ENCODE measurements at regions not wholly inside any gene's neighbourhood (a gene's known extent, or its start where the extent isn't known, plus 50 kb on each side); places are given as distances from the start of the nearest gene placed in this dataset.

DNA sequence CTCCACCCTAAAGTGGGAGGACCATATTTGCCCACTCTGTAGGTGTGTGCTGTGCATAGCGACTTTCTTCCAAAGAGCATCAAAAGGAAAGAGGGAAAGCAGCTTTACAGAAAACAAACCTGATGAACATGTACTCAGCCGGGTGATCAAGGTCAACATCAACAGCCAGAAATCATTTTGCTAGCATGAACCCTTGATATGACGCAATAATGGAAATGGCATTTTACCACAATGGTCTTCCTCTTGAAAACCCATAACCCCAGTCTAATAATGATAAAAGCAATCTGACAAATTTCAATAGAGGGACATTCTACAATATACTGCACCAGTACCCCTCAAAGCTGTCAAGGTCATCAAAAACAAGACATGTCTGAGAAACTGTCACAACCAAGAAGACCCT lies 350.2 kb downstream of the FBXO15 start:
- no peak for DNase-seq (ENCODE audit: extremely low read depth in 1 of 2, low read depth in 1 of 2)

DNA sequence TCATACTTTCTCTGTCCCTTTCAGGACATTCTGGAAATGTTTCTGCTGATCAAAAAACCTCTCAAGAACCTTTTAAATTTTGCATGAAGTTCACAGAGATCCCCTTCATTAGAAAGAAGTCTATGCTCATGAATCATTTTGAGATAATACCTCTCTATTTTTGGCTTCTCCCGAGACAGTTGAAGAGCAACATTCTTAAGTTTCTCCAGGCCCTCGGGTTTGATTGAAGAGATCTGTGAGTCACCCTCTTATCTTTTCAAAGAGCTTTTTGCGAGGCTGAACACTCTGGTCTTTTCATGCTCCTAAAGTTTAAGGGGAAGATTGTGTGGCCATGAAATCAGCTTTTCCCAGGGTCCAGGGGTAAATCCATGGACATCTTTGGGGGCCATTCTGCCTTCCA lies 354.2 kb downstream of the FBXO15 start:
- DNase-seq (ENCODE audit: extremely low read depth in 1 of 2, low read depth in 1 of 2): no peak

DNA sequence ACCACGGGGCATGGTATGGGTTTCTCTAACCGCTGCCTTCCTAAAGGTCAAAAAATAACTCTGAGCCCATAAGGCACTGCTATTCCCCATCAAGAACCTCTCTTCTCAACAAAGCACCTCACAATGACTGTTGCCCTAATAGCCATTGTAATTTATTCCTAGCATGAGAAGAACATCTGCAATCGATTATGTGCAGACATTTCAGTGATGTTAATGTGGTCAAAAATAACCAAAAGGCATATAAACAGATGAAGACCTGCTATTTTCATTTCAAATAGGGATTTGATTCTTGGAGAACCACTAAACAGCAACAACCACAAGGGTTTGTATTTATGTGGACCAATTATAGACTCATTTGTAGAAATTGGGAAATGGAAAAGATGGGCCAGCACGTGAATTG lies 356.6 kb downstream of the FBXO15 start:
- DNase-seq (ENCODE audit: extremely low read depth in 1 of 2, low read depth in 1 of 2): no peak

DNA sequence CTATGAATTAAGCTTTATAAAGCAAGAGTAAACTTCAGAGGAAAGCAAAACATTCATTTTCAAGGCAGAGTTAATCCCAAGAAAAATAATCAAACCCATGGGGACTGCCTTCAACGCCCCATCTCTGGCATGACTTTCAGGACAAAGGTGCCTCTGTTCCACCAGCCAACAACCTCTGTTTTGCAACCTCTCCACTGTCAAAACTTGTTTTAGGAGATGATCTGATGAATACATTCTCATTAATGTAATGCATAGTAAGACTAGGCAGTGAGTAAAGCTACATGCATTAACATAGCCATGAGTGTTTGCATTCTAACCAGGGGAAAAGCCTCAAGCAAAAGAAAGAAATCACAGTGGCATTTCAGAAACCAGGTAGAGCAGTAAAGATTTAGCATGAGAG lies 357.0 kb downstream of the FBXO15 start:
- no peak for DNase-seq (ENCODE audit: extremely low read depth in 1 of 2, low read depth in 1 of 2)

DNA sequence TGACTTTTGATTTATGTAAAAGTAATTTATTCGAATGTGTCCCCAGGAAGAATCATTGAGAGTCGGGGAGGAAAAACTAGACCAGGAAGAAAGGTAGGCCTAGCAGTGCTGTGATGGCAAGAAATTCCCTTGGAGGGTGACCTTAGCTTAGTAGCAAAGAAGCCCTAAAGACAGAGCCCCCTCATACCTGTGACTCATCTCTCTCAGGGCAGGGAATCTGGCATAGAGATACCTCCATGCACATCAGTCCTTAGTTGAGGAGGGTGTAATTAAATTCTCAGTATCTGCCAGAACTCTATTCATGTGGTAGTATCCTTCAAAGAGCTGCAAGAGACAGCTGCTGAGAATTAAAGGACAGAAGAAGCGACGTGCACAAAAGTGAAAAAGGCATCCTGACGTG lies 360.3 kb downstream of the FBXO15 start:
- DNase-seq (ENCODE audit: extremely low read depth in 1 of 2, low read depth in 1 of 2): no peak

DNA sequence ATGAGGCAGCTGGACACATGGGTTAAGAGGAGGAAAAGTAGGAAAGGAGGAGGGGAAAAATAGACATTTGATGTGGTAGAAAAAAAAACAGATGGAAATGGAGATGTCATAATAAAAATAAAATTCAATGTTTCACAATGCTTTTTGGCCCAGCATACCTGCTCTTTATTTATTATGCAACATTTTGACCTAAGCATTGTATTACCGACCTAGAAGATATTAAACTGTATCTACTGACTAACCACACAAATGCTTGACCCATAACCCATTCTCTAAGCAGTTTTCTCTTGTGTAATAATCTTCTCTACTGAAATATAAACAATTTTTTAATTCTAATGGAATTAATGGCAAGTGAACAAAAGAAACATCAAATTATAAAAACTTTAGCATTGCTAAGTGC lies 362.3 kb downstream of the FBXO15 start:
- DNase-seq (ENCODE audit: extremely low read depth in 1 of 2, low read depth in 1 of 2): no peak

DNA sequence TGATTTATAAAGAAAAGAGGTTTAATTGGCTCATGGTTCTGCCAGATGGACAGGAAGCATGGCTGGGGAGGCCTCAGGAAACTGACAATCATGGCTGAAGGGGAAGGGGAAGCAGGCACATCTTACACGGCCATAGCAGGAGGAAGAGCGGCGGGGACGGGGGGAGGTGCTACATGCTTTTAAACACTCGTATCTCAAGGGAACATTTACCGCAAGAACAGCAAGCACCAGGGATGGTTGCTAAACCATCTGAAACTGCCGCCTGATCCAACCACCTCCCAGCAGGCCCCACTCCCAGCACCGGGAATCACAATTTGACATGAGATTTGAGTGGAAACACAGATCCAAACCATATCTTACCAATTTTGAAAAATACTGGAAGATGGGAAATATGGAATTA lies 362.8 kb downstream of the FBXO15 start:
- no peak for DNase-seq (ENCODE audit: extremely low read depth in 1 of 2, low read depth in 1 of 2)

DNA sequence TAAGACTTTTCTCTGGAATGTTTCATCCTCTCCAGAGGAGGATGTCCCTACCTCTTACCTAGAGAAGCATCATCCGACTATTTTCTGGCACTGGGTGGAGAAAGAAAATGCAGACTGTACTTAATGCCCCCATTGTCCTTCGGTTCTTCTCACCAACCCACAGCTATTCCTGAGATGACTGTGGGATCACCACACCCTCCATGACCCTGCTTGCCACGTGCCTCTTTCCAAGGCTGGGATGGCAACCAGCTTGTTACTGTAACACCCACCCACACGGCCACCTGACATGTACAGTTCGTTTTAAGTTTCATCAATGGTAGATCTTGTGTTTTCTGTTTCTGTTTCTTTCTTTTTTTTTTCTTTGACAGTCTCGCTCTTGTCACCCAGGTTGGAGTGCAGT lies 365.2 kb downstream of the FBXO15 start:
- no peak for DNase-seq (ENCODE audit: extremely low read depth in 1 of 2, low read depth in 1 of 2)

DNA sequence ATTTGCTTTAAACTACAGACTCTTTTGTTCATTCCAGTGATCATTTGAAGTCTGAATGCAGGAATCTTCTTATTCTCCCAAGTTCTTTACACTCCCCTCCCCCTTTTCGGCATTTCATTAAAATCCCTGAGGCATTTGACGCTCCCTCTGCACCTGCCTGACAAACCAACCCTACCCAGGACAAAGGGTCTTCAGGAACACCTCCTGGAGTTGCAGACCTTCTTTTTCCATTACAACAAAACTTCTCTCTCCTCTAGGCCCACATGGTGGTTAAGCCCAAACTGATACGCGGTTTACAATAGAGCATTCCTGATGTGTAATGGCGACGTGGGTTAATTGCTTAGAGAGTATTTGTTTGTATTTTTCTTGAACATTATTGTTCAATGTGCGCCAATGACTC lies 367.4 kb downstream of the FBXO15 start:
- no peak for DNase-seq (ENCODE audit: extremely low read depth in 1 of 2, low read depth in 1 of 2)

DNA sequence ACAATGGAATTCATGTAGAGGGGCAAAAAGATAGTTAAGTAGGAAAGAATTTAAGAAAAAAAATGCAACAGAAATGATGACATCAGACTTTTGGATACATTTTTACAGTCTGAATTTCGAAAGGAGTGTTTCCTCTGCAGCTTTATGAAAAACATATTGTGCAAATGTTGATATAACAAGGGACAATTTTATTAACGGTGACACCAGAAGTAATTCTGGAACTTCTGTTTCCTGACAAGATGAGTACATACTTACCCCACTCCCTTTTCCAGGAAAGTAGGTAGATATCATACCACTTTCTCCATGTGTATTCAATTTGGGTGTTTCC lies 369.6 kb downstream of the FBXO15 start:
- DNase-seq (ENCODE audit: extremely low read depth in 1 of 2, low read depth in 1 of 2): no peak

DNA sequence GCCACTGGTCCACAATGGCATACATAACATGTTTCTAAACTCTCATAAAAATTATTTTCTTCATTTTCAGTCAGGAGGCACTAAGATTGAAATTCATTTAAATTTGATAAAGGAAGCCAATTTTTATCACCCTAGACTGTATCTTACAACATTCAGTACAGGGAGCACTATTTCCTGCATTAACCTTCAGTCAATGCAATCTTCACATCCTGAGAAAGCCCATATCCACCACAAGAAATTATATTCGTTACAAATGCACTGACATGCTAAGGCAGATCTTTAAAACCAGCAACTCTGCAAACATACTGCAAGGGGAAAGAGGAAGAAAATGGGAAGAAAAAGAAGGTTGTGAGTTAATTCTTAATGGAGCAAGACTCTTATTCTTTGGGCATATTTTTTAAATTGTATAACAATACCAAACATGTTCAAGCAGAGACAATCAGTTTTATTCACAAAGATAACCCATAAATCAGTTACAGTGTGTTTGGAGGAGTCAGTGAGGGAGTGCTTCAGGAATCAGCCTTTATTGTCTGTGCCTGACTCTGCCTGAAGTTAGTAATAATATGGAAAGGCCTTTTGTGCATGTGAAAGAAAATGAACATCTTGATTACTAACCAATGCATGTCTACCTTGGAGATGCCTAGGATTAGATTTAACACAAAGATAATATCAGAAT lies 370.1 kb downstream of the FBXO15 start:
- no peak for DNase-seq (ENCODE audit: extremely low read depth in 1 of 2, low read depth in 1 of 2)

DNA sequence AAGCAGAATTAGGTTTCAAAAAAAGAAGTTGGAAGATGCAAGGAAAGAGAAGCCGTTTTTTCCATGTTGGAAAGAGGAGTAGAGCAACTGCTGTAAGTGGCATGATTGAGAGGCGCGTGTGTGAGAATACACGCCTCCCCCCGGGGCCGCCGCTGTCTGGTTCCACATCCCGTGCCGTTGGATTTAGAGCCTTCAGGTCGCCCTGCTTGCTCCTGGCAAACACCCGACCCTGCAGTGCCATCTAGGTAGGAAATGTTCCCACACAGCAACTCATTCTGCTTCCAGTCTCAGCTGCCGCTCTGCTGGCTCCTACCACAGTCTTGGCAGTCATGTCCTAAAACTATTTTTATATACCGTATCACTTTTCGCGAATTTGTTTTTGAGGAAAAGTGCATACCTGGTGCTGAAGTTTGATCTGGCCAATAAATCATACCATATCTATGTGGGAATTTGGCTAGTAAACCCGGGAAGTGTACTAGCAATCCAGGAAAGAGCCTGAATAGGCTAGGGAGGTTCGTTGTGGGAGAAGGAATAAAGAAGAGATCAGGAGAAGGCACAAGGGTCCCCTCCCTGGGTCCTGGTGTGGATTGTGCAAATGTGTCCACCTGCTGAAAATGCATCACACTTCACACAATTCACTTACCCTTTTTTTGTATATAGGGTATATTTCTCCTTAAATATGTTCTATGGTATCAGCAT lies 372.7 kb downstream of the FBXO15 start:
- no peak for DNase-seq (ENCODE audit: extremely low read depth in 1 of 2, low read depth in 1 of 2)

DNA sequence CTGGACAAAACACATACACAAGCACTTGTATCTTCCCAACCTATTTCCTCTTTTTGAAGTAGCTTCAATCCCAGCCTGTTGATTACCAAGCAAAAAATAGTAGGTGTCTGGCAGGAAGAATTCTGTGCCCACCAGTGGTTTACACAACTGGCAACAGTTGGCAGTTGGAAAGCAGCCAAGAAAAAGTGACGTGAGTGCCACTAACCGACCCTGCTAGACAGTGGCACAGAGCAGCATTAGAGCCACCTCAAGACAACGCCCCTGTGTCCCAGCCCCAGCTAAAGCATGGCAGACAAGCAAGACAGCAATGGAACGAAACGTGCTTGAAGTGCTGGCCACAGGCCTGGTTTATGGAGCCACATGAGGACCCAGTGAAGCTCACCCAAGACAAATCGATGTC lies 379.6 kb downstream of the FBXO15 start:
- no peak for DNase-seq (ENCODE audit: extremely low read depth in 1 of 2, low read depth in 1 of 2)

DNA sequence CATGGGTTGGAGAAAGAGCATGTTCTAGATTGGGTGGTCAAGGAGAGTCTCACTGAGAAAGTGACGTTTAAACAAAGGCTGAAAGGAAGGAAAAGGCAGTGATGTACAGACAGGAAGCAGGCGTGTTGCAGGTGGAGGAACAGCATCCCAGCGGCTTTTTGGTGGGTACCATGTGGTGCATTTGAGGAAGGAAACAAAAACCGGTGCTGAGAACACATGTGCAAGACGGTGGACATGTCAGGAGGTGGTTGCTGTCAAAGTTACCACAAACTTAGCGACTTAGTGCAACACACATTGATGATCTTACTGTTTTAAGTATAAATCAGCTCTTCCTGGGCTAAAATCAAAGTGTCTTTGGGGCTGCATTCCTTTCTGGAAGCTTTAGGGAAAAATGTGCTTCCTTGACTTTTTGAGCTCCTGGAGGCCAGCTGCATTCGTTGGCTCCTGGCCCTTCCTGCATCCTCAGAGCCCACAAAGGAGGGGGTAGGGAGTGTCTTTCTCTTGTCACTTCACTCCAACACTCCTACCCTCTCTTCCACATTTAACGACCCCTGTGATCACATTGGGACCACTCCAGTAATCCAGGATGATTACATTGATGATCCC lies 380.6 kb downstream of the FBXO15 start:
- DNase-seq (ENCODE audit: extremely low read depth in 1 of 2, low read depth in 1 of 2): no peak

DNA sequence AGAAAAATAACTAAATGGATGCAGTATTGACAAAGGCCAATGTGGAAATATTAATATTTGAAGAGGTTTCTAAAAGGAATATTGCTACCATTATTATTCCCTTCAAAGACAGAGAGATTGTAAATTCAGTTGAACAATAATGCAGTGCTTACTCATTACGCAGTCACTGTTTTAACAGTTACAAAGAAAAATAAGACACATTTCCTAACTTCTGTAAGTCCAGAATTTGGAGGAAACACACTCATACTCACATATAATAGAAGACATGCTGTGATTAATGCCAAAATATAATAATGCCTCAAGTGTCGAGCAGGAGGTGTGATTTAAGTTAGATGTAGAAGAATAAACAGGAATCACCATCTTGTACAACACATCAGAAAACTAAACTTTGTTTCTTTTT lies 389.2 kb downstream of the FBXO15 start:
- DNase-seq (ENCODE audit: extremely low read depth in 1 of 2, low read depth in 1 of 2): no peak

DNA sequence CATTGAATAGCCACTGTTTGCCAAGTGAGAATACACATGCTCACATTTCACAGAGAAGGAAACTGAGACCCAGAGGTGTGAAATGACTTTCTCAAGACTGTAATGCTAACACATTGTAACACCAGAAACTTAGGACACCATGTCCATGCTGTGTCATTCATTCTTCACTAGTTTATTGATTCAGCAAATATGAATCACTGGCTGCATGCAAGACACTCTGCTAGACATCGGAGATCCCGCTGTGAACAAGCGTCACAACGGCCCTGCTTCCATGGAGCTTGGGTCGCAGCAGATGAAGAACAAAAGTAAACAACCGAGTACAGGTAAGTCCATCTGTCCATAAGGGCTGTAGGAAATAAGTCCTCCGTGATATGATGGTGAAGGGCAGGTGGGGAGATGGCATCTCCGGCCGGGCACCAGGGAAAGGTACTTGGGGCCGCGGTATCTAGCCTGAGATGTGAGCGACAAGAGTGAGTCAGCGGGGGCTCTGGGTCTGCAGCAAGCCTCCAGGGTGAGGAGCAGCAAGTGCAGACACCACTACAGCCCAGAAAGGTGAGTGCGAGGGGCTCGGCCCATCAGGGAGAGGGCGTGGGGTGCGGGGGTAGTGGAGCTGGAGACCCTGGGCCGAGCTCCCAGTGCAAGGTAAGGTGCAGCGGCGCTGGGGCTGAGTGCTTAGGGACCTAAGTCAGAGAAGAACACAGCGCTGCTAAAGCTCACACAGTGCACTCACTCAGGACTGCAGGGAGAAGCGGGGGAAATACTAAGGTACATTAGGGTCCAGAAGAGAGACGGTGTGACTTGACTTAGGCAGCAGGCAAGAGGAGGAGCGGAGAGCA lies 391.2 kb downstream of the FBXO15 start:
- no peak for DNase-seq (ENCODE audit: extremely low read depth in 1 of 2, low read depth in 1 of 2)

DNA sequence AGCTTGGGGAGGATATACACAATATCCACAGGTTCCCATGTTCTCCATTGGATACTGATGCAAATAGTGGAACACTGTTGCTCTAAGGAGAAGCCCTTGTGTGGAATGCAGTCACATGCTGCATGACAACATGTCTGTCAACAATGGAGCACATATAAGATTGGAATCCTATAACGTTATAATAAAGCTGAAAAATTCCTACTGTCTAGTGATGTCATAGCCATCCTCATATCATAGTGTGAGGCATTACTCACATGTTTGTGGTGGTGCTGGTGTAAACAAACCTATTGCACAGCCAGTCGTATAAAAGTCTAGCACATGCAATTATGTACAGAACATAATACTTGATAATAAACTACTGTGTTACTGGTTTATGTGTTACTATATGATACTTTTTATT lies 394.7 kb downstream of the FBXO15 start:
- DNase-seq (ENCODE audit: extremely low read depth in 1 of 2, low read depth in 1 of 2): no peak

DNA sequence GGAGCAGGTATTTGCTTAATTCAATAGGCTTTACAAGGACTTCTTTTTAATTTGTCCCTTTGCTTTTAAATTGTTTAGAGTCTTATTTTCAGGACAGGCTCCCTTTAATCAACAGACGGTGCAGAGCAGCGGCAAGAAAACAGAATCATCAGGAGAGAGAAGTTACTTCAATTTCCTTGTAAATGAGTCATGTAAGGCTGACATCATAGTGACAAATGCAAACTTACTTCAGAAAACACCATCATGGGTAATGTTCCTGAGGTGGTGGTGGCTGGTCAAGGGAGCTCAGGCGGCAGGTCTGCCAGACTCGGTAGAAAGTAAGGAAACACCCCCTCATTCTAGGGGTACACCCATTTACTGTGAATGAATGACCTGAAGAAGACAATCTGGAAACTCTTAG lies 395.1 kb downstream of the FBXO15 start:
- no peak for DNase-seq (ENCODE audit: extremely low read depth in 1 of 2, low read depth in 1 of 2)

DNA sequence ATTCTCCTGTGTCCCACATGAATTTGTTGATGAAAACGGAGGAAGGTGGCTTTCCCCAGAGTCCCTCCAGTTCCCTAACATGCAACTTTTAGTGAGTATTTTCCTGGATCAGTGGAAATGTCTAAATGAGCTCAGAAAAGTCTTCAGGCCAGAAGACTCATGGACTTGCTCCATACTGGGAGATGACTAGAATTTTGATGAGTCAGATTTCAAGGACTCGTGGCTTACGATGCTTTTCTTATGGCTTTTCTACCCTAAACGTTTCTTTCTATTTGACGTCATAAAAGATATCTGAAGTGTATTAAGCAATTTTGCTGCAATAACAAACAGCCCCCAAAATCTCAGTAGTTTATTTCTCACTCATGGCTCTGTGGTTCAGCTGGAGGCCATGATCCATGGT lies 397.6 kb downstream of the FBXO15 start:
- DNase-seq (ENCODE audit: extremely low read depth in 1 of 2, low read depth in 1 of 2): no peak

DNA sequence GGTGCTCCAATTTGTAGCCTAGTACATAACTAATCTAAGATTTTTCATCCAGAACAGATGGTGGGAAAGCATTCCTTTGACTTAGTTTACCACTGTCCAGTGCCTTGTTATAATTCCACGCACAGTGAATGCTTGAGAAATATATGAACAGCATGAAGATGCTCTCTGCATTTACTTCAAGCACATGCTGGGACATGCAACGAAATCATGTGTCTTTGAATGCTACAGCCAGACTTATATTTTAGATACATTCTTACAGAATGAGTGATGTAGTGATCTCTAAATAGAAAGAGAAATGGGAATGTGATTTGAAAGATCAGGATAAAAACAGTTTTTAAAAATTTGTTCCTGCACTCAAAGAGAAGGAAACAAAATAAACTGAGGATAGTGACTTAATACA lies 398.3 kb downstream of the FBXO15 start:
- DNase-seq (ENCODE audit: extremely low read depth in 1 of 2, low read depth in 1 of 2): no peak

DNA sequence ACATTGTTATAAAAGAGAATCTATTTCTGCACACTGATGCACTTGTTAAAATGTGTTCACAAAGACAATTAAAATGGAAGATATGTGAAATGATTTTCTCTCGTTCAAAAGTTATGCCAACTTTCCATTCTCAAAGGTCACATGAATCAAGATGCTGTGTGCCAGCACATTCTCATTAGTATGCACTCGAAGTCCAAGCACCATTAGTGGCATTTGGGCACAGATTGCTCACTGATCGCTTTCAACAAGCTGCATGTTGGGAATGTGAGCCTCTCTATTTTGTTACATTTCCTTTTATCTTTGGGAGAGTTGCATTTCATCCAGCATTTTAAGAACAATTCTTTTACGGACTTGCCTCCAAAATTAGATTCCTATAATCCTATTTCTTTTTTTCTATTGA lies 398.9 kb downstream of the FBXO15 start:
- DNase-seq (ENCODE audit: extremely low read depth in 1 of 2, low read depth in 1 of 2): no peak

DNA sequence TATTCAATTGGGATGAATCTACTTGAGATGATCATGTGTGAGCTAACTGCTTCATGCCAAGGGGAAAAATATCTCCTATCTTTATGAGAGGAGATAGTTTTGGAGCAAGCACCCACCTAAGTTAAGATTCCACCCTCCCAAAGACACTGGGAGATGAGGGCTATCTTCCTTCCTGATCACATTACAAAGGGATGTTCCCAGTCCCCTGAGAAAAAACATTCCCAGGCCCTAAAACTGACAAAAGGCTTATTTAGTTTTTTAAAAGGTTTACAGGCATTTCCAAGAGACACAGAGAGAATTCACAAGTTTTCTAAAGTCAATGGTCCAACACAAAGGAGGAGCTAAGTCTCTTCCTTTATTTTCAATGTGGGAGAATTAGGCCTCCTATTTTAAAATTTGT lies 401.5 kb downstream of the FBXO15 start:
- no peak for DNase-seq (ENCODE audit: extremely low read depth in 1 of 2, low read depth in 1 of 2)

All from stimulated activated CD8-positive, alpha-beta memory T cell treated with anti-CD3 and anti-CD28 coated beads, Interleukin-7, amount 100 ng/mL, for 48 hours (primary cell).